ENCODE measurements at regions not wholly inside any gene's neighbourhood (a gene's known extent, or its start where the extent isn't known, plus 50 kb on each side); places are given as distances from the start of the nearest gene placed in this dataset.

- H3K36me3 Mint-ChIP-seq (ENCODE audit: low read depth, unreplicated experiment) = no peaks in the 10 kb centered on the region
- H3K27ac Mint-ChIP-seq (ENCODE audit: unreplicated experiment) = no peak overlapping the region
- H3K27me3 Mint-ChIP-seq (ENCODE audit: low read depth, unreplicated experiment) = peaks cover 40% of the 10 kb centered on the region
- no peaks in the 10 kb centered on the region for H3K4me1 ChIP-seq (ENCODE audit: insufficient read depth, low read length)
- no peak overlapping the region for H3K4me3 ChIP-seq (ENCODE audit: insufficient read depth, low read depth, low read length)
- H2AFZ ChIP-seq (ENCODE audit: low read depth, low read length) = no peak overlapping the region
- H3K79me2 ChIP-seq (ENCODE audit: insufficient read depth, low read length) = no peaks in the 10 kb centered on the region
- H3K27me3 ChIP-seq (ENCODE audit: insufficient read depth, low read length) = no peaks in the 10 kb centered on the region
- H3K9ac ChIP-seq (ENCODE audit: low read length) = no peak overlapping the region
- no peak overlapping the region for H3K4me3 Mint-ChIP-seq (ENCODE audit: unreplicated experiment)
- no peak for DNase-seq (ENCODE audit: low read depth)
- no peaks in the 10 kb centered on the region for H4K20me1 ChIP-seq (ENCODE audit: insufficient read depth, low read length)
- no peak overlapping the region for H3K4me2 ChIP-seq (ENCODE audit: low read length)
- H3K9me3 ChIP-seq (ENCODE audit: insufficient read depth, low read depth, low read length) = no peaks in the 10 kb centered on the region
- H3K4me1 Mint-ChIP-seq (ENCODE audit: low read depth, unreplicated experiment) = no peaks in the 10 kb centered on the region
- TF ChIP-seq, protein P1, sequence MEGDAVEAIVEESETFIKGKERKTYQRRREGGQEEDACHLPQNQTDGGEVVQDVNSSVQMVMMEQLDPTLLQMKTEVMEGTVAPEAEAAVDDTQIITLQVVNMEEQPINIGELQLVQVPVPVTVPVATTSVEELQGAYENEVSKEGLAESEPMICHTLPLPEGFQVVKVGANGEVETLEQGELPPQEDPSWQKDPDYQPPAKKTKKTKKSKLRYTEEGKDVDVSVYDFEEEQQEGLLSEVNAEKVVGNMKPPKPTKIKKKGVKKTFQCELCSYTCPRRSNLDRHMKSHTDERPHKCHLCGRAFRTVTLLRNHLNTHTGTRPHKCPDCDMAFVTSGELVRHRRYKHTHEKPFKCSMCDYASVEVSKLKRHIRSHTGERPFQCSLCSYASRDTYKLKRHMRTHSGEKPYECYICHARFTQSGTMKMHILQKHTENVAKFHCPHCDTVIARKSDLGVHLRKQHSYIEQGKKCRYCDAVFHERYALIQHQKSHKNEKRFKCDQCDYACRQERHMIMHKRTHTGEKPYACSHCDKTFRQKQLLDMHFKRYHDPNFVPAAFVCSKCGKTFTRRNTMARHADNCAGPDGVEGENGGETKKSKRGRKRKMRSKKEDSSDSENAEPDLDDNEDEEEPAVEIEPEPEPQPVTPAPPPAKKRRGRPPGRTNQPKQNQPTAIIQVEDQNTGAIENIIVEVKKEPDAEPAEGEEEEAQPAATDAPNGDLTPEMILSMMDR (IDR thresholded peaks at IDR 0.05; ENCODE audit: insufficient read depth, low read depth, low read length) = no peak
- H3K36me3 ChIP-seq (ENCODE audit: insufficient read depth, low read length) = no peaks in the 10 kb centered on the region
- no peak for FAIRE-seq
- no peak overlapping the region for H3K27ac ChIP-seq (ENCODE audit: low read depth, low read length)
- peaks cover 5% of the 10 kb centered on the region for H3K9me3 Mint-ChIP-seq (ENCODE audit: unreplicated experiment)
Observed at GRCh38 chr20:61061981-61062380, 190.1 kb upstream of the CDH4 start.

DNA sequence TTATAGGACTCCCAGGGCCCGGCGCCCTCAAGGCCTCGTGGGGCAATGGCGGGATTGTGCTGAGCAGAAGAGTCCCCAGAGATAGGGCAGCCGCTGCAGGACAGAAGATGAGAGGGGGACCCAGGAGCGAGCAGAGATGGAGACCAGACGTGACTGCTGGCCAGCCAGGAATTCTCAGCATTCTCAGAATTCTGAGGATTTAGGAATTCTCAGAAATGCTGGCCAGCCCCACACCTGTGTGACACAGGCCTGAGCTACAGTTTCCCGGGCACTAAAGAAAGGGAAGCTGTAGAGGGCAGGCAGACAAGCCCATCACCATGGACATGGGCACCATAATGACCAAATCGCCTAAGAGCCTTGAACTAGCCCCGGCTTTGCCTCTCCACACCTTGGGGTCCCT lies 186.2 kb upstream of the CDH4 start:
- H3K4me3 Mint-ChIP-seq (ENCODE audit: unreplicated experiment) = no peak overlapping the region
- Histone ChIP-seq H3K4me1 (ENCODE audit: insufficient read depth, low read length) (no peaks in the 10 kb centered on the region), H3K9ac (ENCODE audit: low read length) (no peak overlapping the region), H3K4me3 (ENCODE audit: insufficient read depth, low read depth, low read length) (no peak overlapping the region), H2AFZ (ENCODE audit: low read depth, low read length) (no peak overlapping the region), H3K4me2 (ENCODE audit: low read length) (no peak overlapping the region), H3K36me3 (ENCODE audit: insufficient read depth, low read length) (no peaks in the 10 kb centered on the region), H3K27ac (ENCODE audit: low read depth, low read length) (no peak overlapping the region), H3K27me3 (ENCODE audit: insufficient read depth, low read length) (no peaks in the 10 kb centered on the region), H3K9me3 (ENCODE audit: insufficient read depth, low read depth, low read length) (no peaks in the 10 kb centered on the region), H4K20me1 (ENCODE audit: insufficient read depth, low read length) (no peaks in the 10 kb centered on the region), H3K79me2 (ENCODE audit: insufficient read depth, low read length) (no peaks in the 10 kb centered on the region)
- H3K27ac Mint-ChIP-seq (ENCODE audit: unreplicated experiment) = no peak overlapping the region
- H3K4me1 Mint-ChIP-seq (ENCODE audit: low read depth, unreplicated experiment) = no peaks in the 10 kb centered on the region
- TF ChIP-seq, protein P1 (IDR thresholded peaks at IDR 0.05; ENCODE audit: insufficient read depth, low read depth, low read length) = no peak
- no peak for TF ChIP-seq EZH2 (IDR thresholded peaks at IDR 0.05; ENCODE audit: insufficient read depth, low read length)
- peaks cover 4% of the 10 kb centered on the region for H3K9me3 Mint-ChIP-seq (ENCODE audit: unreplicated experiment)
- H3K27me3 Mint-ChIP-seq (ENCODE audit: low read depth, unreplicated experiment) = peaks cover 23% of the 10 kb centered on the region
- FAIRE-seq = no peak
- no peak for DNase-seq (ENCODE audit: low read depth)
- no peaks in the 10 kb centered on the region for H3K36me3 Mint-ChIP-seq (ENCODE audit: low read depth, unreplicated experiment)

DNA sequence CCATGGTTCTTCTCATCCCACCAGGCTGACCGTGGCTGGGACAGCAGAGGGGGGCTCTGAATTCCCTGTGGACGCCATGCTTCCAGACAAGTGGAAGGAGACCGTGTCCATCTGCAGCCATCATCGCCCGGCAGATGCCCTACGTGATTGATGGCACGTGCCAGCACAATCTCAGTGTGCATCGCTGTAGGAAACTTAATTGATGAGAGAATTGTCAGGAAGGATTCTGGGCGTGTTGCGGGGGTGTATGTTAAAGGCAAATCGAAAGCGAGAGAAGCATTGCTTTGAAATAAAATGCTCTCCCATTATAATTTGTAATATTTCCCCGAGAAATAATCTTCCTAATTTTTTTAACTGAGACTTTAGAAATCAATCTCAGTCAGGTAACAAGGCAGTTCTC lies 185.5 kb upstream of the CDH4 start:
- Histone ChIP-seq H3K27ac (ENCODE audit: low read depth, low read length) (no peak overlapping the region), H3K4me2 (ENCODE audit: low read length) (no peak overlapping the region), H2AFZ (ENCODE audit: low read depth, low read length) (no peak overlapping the region), H3K9ac (ENCODE audit: low read length) (no peak overlapping the region), H3K36me3 (ENCODE audit: insufficient read depth, low read length) (no peaks in the 10 kb centered on the region), H3K4me3 (ENCODE audit: insufficient read depth, low read depth, low read length) (no peak overlapping the region), H3K27me3 (ENCODE audit: insufficient read depth, low read length) (no peaks in the 10 kb centered on the region), H3K4me1 (ENCODE audit: insufficient read depth, low read length) (no peaks in the 10 kb centered on the region), H3K9me3 (ENCODE audit: insufficient read depth, low read depth, low read length) (no peaks in the 10 kb centered on the region), H3K79me2 (ENCODE audit: insufficient read depth, low read length) (no peaks in the 10 kb centered on the region), H4K20me1 (ENCODE audit: insufficient read depth, low read length) (no peaks in the 10 kb centered on the region)
- no peaks in the 10 kb centered on the region for H3K4me1 Mint-ChIP-seq (ENCODE audit: low read depth, unreplicated experiment)
- peaks cover 1% of the 10 kb centered on the region for H3K9me3 Mint-ChIP-seq (ENCODE audit: unreplicated experiment)
- no peak for TF ChIP-seq EZH2 (IDR thresholded peaks at IDR 0.05; ENCODE audit: insufficient read depth, low read length)
- TF ChIP-seq, protein P1 (IDR thresholded peaks at IDR 0.05; ENCODE audit: insufficient read depth, low read depth, low read length) = no peak
- H3K27me3 Mint-ChIP-seq (ENCODE audit: low read depth, unreplicated experiment) = peaks cover 17% of the 10 kb centered on the region
- FAIRE-seq = no peak
- H3K27ac Mint-ChIP-seq (ENCODE audit: unreplicated experiment) = no peak overlapping the region
- H3K36me3 Mint-ChIP-seq (ENCODE audit: low read depth, unreplicated experiment) = no peaks in the 10 kb centered on the region
- H3K4me3 Mint-ChIP-seq (ENCODE audit: unreplicated experiment) = no peak overlapping the region
- no peak for DNase-seq (ENCODE audit: low read depth)

Data from astrocyte (in vitro differentiated cells and primary cell).